ENCODE measurements at regions not wholly inside any gene's neighbourhood (a gene's known extent, or its start where the extent isn't known, plus 50 kb on each side); places are given as distances from the start of the nearest gene placed in this dataset.
A peak's percentile ranks its signal among the peaks of the same experiment; 100 is the strongest.

- no TSS peak for BruUV-seq (replicated peaks)
- TF ChIP-seq CTCF (IDR thresholded peaks at IDR 0.05; ENCODE audit: unreplicated experiment): no peak
- no peak for DNase-seq (ENCODE audit: unreplicated experiment)
- Mint-ChIP-seq H3K27ac (ENCODE audit: low read depth, unreplicated experiment) (no peak overlapping the region), H3K27me3 (ENCODE audit: insufficient read depth, unreplicated experiment) (no peaks in the 10 kb centered on the region), H3K4me3 (ENCODE audit: unreplicated experiment) (no peak overlapping the region), H3K9me3 (ENCODE audit: unreplicated experiment) (no peaks in the 10 kb centered on the region), H3K4me1 (ENCODE audit: insufficient read depth, unreplicated experiment) (no peaks in the 10 kb centered on the region), H3K36me3 (ENCODE audit: insufficient read depth, unreplicated experiment) (no peaks in the 10 kb centered on the region)
- ChIA-PET CTCF (interaction anchor here (1.1 kb wide), 1 partner anchor 25 kb away, joined by 3 read pairs; no protein-coding TSS in a partner anchor), POLR2A (no interaction called here)
- intact Hi-C loops (cut with micrococcal nuclease): no loop called here
Measured at GRCh38 chr3:24042174-24043059, 97.3 kb downstream of the NR1D2 start.

DNA sequence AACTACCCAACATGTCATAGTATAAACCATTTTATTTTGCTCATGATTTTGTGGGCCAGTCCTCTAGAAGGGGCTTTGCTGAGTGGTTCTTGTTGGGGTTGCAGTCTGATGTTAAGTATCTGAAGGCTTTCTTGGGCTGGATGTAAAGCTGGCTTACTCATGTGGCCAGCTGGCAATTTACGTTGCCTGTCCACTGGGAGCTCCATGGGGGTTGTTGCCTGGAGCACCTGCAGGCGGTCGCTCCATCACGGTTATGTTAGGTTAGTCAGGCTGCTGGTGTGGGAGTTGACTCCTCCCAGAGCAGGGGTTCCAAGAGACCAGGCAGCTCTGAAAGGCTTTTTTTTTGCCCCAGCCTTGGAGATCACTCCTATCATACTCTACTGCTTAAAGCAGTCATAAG, 98.1 kb downstream of the NR1D2 start:
- CTCF ChIA-PET: no interaction called here
- no peak overlapping the region for H3K27ac Mint-ChIP-seq (ENCODE audit: low read depth, unreplicated experiment)
- intact Hi-C loops (cut with micrococcal nuclease): no loop called here

GRCh38 chr3:24043985-24044384, 98.9 kb downstream of the NR1D2 start:
- DNase-seq (ENCODE audit: unreplicated experiment): no peak
- no TSS peak for BruUV-seq (replicated peaks)
- TF ChIP-seq CTCF (IDR thresholded peaks at IDR 0.05; ENCODE audit: unreplicated experiment): no peak
- Mint-ChIP-seq H3K27me3 (ENCODE audit: insufficient read depth, unreplicated experiment) (no peaks in the 10 kb centered on the region), H3K36me3 (ENCODE audit: insufficient read depth, unreplicated experiment) (no peaks in the 10 kb centered on the region), H3K4me1 (ENCODE audit: insufficient read depth, unreplicated experiment) (peaks cover 6% of the 10 kb centered on the region), H3K9me3 (ENCODE audit: unreplicated experiment) (no peaks in the 10 kb centered on the region), H3K27ac (ENCODE audit: low read depth, unreplicated experiment) (no peak overlapping the region), H3K4me3 (ENCODE audit: unreplicated experiment) (no peak overlapping the region)
- POLR2A ChIA-PET: no interaction called here
- CTCF ChIA-PET: no interaction called here
- intact Hi-C loops (cut with micrococcal nuclease): no loop called here

More for the DNA sequence above, 98.1 kb downstream of the NR1D2 start:
- Mint-ChIP-seq H3K4me3 (ENCODE audit: unreplicated experiment) (no peak overlapping the region), H3K9me3 (ENCODE audit: unreplicated experiment) (no peaks in the 10 kb centered on the region), H3K4me1 (ENCODE audit: insufficient read depth, unreplicated experiment) (peaks cover 6% of the 10 kb centered on the region), H3K36me3 (ENCODE audit: insufficient read depth, unreplicated experiment) (no peaks in the 10 kb centered on the region), H3K27me3 (ENCODE audit: insufficient read depth, unreplicated experiment) (no peaks in the 10 kb centered on the region)
- BruUV-seq (replicated peaks): no TSS peak
- DNase-seq (ENCODE audit: unreplicated experiment): no peak
- TF ChIP-seq CTCF (IDR thresholded peaks at IDR 0.05; ENCODE audit: unreplicated experiment): no peak
- POLR2A ChIA-PET: no interaction called here

DNA sequence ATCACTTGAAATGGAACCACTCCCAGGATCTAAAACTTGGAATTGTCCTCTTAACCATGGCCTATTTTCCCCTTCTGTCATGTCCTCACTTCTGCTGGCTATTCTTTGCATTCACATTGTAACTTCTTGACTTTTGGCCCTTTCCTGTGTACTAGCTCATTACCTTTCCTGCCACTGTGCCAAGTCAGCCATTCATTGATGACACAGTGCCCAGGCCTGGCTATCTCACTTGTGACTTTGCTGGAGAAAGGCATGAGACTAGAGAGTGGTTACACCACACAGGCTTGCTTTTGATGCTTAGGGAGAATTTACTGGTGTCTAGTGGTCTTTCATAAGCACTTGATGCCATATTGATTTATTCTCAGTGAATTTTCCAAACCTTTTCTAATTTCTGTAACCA, 101.1 kb downstream of the NR1D2 start:
- Mint-ChIP-seq H3K4me3 (ENCODE audit: unreplicated experiment) (no peak overlapping the region), H3K27ac (ENCODE audit: low read depth, unreplicated experiment) (peak overlapping the region; percentile 66), H3K36me3 (ENCODE audit: insufficient read depth, unreplicated experiment) (no peaks in the 10 kb centered on the region), H3K4me1 (ENCODE audit: insufficient read depth, unreplicated experiment) (peaks cover 6% of the 10 kb centered on the region), H3K9me3 (ENCODE audit: unreplicated experiment) (no peaks in the 10 kb centered on the region), H3K27me3 (ENCODE audit: insufficient read depth, unreplicated experiment) (no peaks in the 10 kb centered on the region)
- BruUV-seq (replicated peaks): no TSS peak
- TF ChIP-seq CTCF (IDR thresholded peaks at IDR 0.05; ENCODE audit: unreplicated experiment): no peak
- CTCF ChIA-PET: interaction anchor here (0.6 kb wide), 1 partner anchor 47 kb away, joined by 3 read pairs; no protein-coding TSS in a partner anchor
- no peak for DNase-seq (ENCODE audit: unreplicated experiment)
- intact Hi-C loops (cut with micrococcal nuclease): no loop called here
- POLR2A ChIA-PET: no interaction called here
